Endothelial cell of umbilical vein (primary cell): ENCODE measurements at regions not wholly inside any gene's neighbourhood (a gene's known extent, or its start where the extent isn't known, plus 50 kb on each side); places are given as distances from the start of the nearest gene placed in this dataset.

Source experiments
- BruUV-seq: library from RNA; stranded (reverse); fragments of 400-500 nt; replicated peaks from 2 replicates; lab custom pipeline; 2021; lab: Mats Ljungman, UMichigan
- CTCF ChIA-PET: fragments of 300-600, 350-600 bp; sonication (Branson Sonifier 250); formaldehyde crosslinking; loops from one replicate; lab custom pipeline; 2021; ENCODE audit warnings: antibody characterized with exemption, inconsistent platforms; lab: Charles Lee
- POLR2A ChIA-PET: fragments of 300-600, 350-600 bp; sonication (Branson Sonifier 250); formaldehyde crosslinking; loops from one replicate; lab custom pipeline; 2021; ENCODE audit warnings: antibody characterized with exemption, inconsistent platforms; lab: Charles Lee
- DNase-seq: peaks from one replicate; pipeline ENCODE4 v3.0.0-alpha.2; 2011; ENCODE audit warnings: low read depth, low spot score
- FAIRE-seq: peaks from 2 replicates; lab custom pipeline; 2011; peaks lifted over from hg19 to GRCh38; lab: Jason Lieb, UNC
- H2AFZ ChIP-seq: 2 replicates; pipeline ENCODE4 v1.6.0; 2012; ENCODE audit warnings: low read depth, low read length, control low read depth, inconsistent platforms
- H3K27ac ChIP-seq: 2 replicates; pipeline ENCODE4 v1.5.1; 2011; ENCODE audit warnings: low read depth, mild to moderate bottlenecking, control low read depth, low read length, moderate library complexity; ENCODE audit not compliant: insufficient read depth
- H3K27me3 ChIP-seq, 2 experiments: 2 replicates each; pipeline versions ENCODE4 v1.6.0 to v1.6.1; 2011; ENCODE audit warnings: low read length in 2 of 2, mixed read lengths in 1 of 2; ENCODE audit not compliant: control insufficient read depth in 2 of 2, insufficient read depth in 2 of 2
- H3K36me3 ChIP-seq, 2 experiments: 2 replicates in 1 of 2; 3 replicates in 1 of 2; pipeline ENCODE4 v1.5.1; 2011; ENCODE audit warnings: low read length in 2 of 2, mild to moderate bottlenecking in 1 of 2, moderate library complexity in 1 of 2; ENCODE audit not compliant: control insufficient read depth in 2 of 2, insufficient read depth in 2 of 2; ENCODE audit errors: extremely low read depth in 1 of 2
- H3K4me1 ChIP-seq: 3 replicates; pipeline ENCODE4 v1.5.1; 2011; ENCODE audit warnings: mild to moderate bottlenecking, low read length; ENCODE audit not compliant: control insufficient read depth, insufficient read depth; ENCODE audit errors: extremely low read depth
- H3K4me2 ChIP-seq: 2 replicates; pipeline ENCODE4 v1.6.1; 2011; ENCODE audit warnings: low read length, control low read depth, mixed read lengths; ENCODE audit not compliant: insufficient read depth
- H3K4me3 ChIP-seq, 3 experiments: fragments of 200-600 bp in 1 of 3; sonication (generic), shearing (Covaris generic) in 1 of 3; replicated peaks in 1 of 3; 2 replicates each; pipeline ENCODE4 v1.5.1; 2011 to 2016; ENCODE audit warnings: control low read depth in 3 of 3, low read length in 3 of 3, mild to moderate bottlenecking in 2 of 3, inconsistent platforms in 1 of 3, low read depth in 1 of 3, moderate library complexity in 1 of 3; ENCODE audit not compliant: insufficient read depth in 1 of 3
- H3K79me2 ChIP-seq: 2 replicates; pipeline ENCODE4 v1.6.0; 2012; ENCODE audit warnings: low read length, inconsistent platforms; ENCODE audit not compliant: control insufficient read depth, insufficient read depth
- H3K9ac ChIP-seq: replicated peaks from 2 replicates; pipeline ENCODE3; 2011; ENCODE audit warnings: low read length, control low read depth; ENCODE audit not compliant: insufficient read depth; ENCODE audit errors: extremely low read depth
- H3K9me1 ChIP-seq: replicated peaks from 3 replicates; pipeline ENCODE4 v1.6.0; 2011; ENCODE audit warnings: mild to moderate bottlenecking, low read length; ENCODE audit not compliant: control insufficient read depth, insufficient read depth; ENCODE audit errors: extremely low read depth
- H3K9me3 ChIP-seq: replicated peaks from 2 replicates; pipeline ENCODE4 v1.5.1; 2012; ENCODE audit warnings: low read length, inconsistent platforms; ENCODE audit not compliant: control insufficient read depth, insufficient read depth
- H4K20me1 ChIP-seq: replicated peaks from 2 replicates; pipeline ENCODE3; 2011; ENCODE audit warnings: mild to moderate bottlenecking, low read length; ENCODE audit not compliant: control insufficient read depth, insufficient read depth; ENCODE audit errors: extremely low read depth
- EZH2 ChIP-seq: IDR thresholded peaks from 2 replicates; pipeline ENCODE4 v1.6.1; 2012; ENCODE audit warnings: borderline replicate concordance, low read depth, mild to moderate bottlenecking, moderate library complexity, low read length, inconsistent platforms; ENCODE audit not compliant: severe bottlenecking
- FOS ChIP-seq: IDR thresholded peaks from 2 replicates; pipeline ENCODE4 v1.6.1; 2011; ENCODE audit warnings: mild to moderate bottlenecking, low read length, moderate library complexity, borderline replicate concordance; ENCODE audit not compliant: insufficient read depth
- GATA2 ChIP-seq: IDR thresholded peaks from 2 replicates; pipeline ENCODE4 v1.7.0; 2011; ENCODE audit warnings: low read depth, mild to moderate bottlenecking, moderate library complexity, mixed read lengths, low read length; ENCODE audit not compliant: insufficient read length, insufficient read depth
- JUN ChIP-seq: IDR thresholded peaks from 2 replicates; pipeline ENCODE4 v1.6.1; 2011; ENCODE audit warnings: borderline replicate concordance, low read depth; ENCODE audit not compliant: insufficient read length, insufficient read depth
- MAX ChIP-seq: IDR thresholded peaks from 2 replicates; pipeline ENCODE4 v1.6.1; 2011; ENCODE audit not compliant: insufficient read depth, insufficient read length
- MYC ChIP-seq: IDR thresholded peaks from one replicate; pipeline ENCODE4 v1.6.1; 2011; ENCODE audit warnings: mild to moderate bottlenecking, low read depth, low read length
- POLR2A ChIP-seq: IDR thresholded peaks from 2 replicates; pipeline ENCODE4 v1.6.1; 2012; ENCODE audit warnings: low read depth, mild to moderate bottlenecking, control low read depth, low read length
- POLR2AphosphoS5 ChIP-seq: IDR thresholded peaks from 2 replicates; pipeline ENCODE4 v1.6.1; 2012; ENCODE audit warnings: low read depth, mild to moderate bottlenecking, control low read depth, low read length, moderate library complexity; ENCODE audit not compliant: insufficient read depth
- dilution Hi-C: fragments of 300-500 bp; cut with MboI; formaldehyde crosslinking; loops from one replicate; pipeline ENCODE4 v1.15.0; 2019; ENCODE audit warnings: low sequenced_read_pairs; ENCODE audit not compliant: extremely low pct_ligation_motif_present
- intact Hi-C: fragments of 100-400 bp; cut with micrococcal nuclease; formaldehyde crosslinking; loops from one replicate; pipeline ENCODE4 v1.10.0; 2022
- TF ChIP-seq, protein P1 (sequence below), 2 donors: IDR thresholded peaks; 1 replicate in 1 of 2; 2 replicates in 1 of 2; pipeline ENCODE4 v1.5.1; 2011; ENCODE audit warnings: low read length in 2 of 2, mild to moderate bottlenecking in 2 of 2, moderate library complexity in 2 of 2, control low read depth in 1 of 2, inconsistent platforms in 1 of 2, low read depth in 1 of 2; ENCODE audit not compliant: insufficient read depth in 1 of 2; ENCODE audit errors: extremely low read depth in 1 of 2

GRCh38 chr20:53783768-53784167, 190.1 kb upstream of the ZNF217 start:
- Histone ChIP-seq H4K20me1 (no peaks in the 10 kb centered on the region), H3K9me1 (no peaks in the 10 kb centered on the region), H3K4me2 (no peak overlapping the region), H3K79me2 (no peaks in the 10 kb centered on the region), H3K27me3 (no peaks in the 10 kb centered on the region), H3K27ac (no peak overlapping the region), H2AFZ (no peak overlapping the region), H3K9ac (no peak overlapping the region), H3K4me1 (peaks cover 8% of the 10 kb centered on the region), H3K4me3 (no peak overlapping the region), H3K9me3 (no peaks in the 10 kb centered on the region), H3K36me3 (no peaks in the 10 kb centered on the region)
- no TSS peak for BruUV-seq
- intact Hi-C loops = no loop called here
- no peak for FAIRE-seq
- dilution Hi-C loops = no loop called here
- no peak for TF ChIP-seq MAX
- no peak for TF ChIP-seq JUN
- no peak for TF ChIP-seq GATA2
- no peak for TF ChIP-seq POLR2A
- TF ChIP-seq MYC = no peak
- TF ChIP-seq POLR2AphosphoS5 = no peak
- TF ChIP-seq FOS = no peak
- TF ChIP-seq EZH2 = no peak
- ChIA-PET CTCF (no interaction called here), POLR2A (no interaction called here)
- no peak for DNase-seq

- TF ChIP-seq EZH2 (no peak), MAX (no peak), JUN (no peak), MYC (no peak), FOS (no peak), GATA2 (no peak), POLR2AphosphoS5 (no peak), POLR2A (no peak)
- TF ChIP-seq, protein P1, sequence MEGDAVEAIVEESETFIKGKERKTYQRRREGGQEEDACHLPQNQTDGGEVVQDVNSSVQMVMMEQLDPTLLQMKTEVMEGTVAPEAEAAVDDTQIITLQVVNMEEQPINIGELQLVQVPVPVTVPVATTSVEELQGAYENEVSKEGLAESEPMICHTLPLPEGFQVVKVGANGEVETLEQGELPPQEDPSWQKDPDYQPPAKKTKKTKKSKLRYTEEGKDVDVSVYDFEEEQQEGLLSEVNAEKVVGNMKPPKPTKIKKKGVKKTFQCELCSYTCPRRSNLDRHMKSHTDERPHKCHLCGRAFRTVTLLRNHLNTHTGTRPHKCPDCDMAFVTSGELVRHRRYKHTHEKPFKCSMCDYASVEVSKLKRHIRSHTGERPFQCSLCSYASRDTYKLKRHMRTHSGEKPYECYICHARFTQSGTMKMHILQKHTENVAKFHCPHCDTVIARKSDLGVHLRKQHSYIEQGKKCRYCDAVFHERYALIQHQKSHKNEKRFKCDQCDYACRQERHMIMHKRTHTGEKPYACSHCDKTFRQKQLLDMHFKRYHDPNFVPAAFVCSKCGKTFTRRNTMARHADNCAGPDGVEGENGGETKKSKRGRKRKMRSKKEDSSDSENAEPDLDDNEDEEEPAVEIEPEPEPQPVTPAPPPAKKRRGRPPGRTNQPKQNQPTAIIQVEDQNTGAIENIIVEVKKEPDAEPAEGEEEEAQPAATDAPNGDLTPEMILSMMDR (IDR thresholded peaks at IDR 0.05; ENCODE audit: extremely low read depth in 1 of 2, insufficient read depth in 1 of 2, low read depth in 1 of 2, low read length in 2 of 2) = no peak
- Histone ChIP-seq H4K20me1 (no peaks in the 10 kb centered on the region), H3K4me3 (no peak overlapping the region), H3K27me3 (no peaks in the 10 kb centered on the region), H3K9ac (no peak overlapping the region), H3K9me3 (no peaks in the 10 kb centered on the region), H2AFZ (no peak overlapping the region), H3K27ac (no peak overlapping the region), H3K36me3 (no peaks in the 10 kb centered on the region), H3K79me2 (no peaks in the 10 kb centered on the region), H3K4me1 (peaks cover 8% of the 10 kb centered on the region), H3K4me2 (no peak overlapping the region), H3K9me1 (no peaks in the 10 kb centered on the region)
- dilution Hi-C loops = no loop called here
- FAIRE-seq = no peak
- POLR2A ChIA-PET = no interaction called here
- DNase-seq = no peak
- intact Hi-C loops = no loop called here
- BruUV-seq = no TSS peak
- CTCF ChIA-PET = no interaction called here
Measured at GRCh38 chr20:53782612-53783246, 189.1 kb upstream of the ZNF217 start.
